ENCODE measurements at regions not wholly inside any gene's neighbourhood (a gene's known extent, or its start where the extent isn't known, plus 50 kb on each side); places are given as distances from the start of the nearest gene placed in this dataset.

DNA sequence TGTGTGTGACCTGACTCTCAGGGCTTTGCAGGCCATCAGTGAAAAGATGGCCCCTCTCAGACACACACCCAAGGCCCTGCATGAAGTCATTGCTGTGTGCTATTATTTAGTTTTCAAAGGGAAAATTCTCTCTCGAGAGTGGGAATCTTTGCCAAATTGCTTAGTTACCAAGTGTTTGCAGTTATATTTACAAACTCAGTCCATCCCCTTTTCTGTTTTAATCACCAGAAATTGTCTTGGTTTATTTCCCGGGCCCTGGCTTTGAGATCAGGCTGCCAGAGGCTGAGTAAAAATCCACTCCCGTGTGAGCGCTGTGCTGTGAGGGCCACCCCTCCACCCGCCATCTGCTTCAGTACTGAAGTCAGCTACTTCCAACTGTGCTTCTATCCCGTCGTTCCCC lies 163.1 kb downstream of the SOD2 start:
- TF ChIP-seq POLR2A (IDR thresholded peaks at IDR 0.05; ENCODE audit: low read depth, low read length) = no peak
- no peak for TF ChIP-seq POLR2AphosphoS5 (IDR thresholded peaks at IDR 0.05; ENCODE audit: low read depth, low read length)
- no peak for TF ChIP-seq TAF1 (IDR thresholded peaks at IDR 0.05; ENCODE audit: borderline replicate concordance, low read depth, low read length)
